GM12878 (cell line): ENCODE measurements at regions not wholly inside any gene's neighbourhood (a gene's known extent, or its start where the extent isn't known, plus 50 kb on each side); places are given as distances from the start of the nearest gene placed in this dataset.

Experiments used
- ATAC-seq: fragments of 200-7000 bp; cut with Tn5 transposase; 3 replicates; pipeline ENCODE4 v1.9.1; 2020; ENCODE audit warnings: mild to moderate bottlenecking, moderate library complexity
- BruUV-seq: library from RNA; stranded (reverse); fragments of 400-500 nt; replicated peaks from 2 replicates; lab custom pipeline; 2021; lab: Mats Ljungman, UMichigan
- CTCF ChIA-PET: fragments of 300-600 bp; sonication (Branson Sonifier 250); formaldehyde crosslinking; extraction: SDS; loops from one replicate; lab custom pipeline; 2021; ENCODE audit warnings: inconsistent platforms; lab: Yijun Ruan, JAX
- POLR2A ChIA-PET: fragments of 350-600 bp; formaldehyde crosslinking; extraction: SDS; loops from one replicate; lab custom pipeline; 2021; ENCODE audit warnings: inconsistent platforms; lab: Charles Lee
- RAD21 ChIA-PET: fragments of 300-600 bp; sonication (Branson Sonifier 250); formaldehyde crosslinking; loops from one replicate; lab custom pipeline; 2023; ENCODE audit warnings: antibody characterized with exemption; ENCODE audit not compliant: unreplicated experiment; lab: Charles Lee
- SMC1A ChIA-PET: fragments of 300-600 bp; sonication (Branson Sonifier 250); formaldehyde crosslinking; loops from one replicate; lab custom pipeline; 2023; ENCODE audit not compliant: unreplicated experiment, uncharacterized antibody; lab: Charles Lee
- DNase-seq: peaks from one replicate; pipeline ENCODE4 v3.0.0-alpha.2; 2011; ENCODE audit warnings: low read depth, low spot score
- FAIRE-seq: peaks from 3 replicates; lab custom pipeline; 2011; peaks lifted over from hg19 to GRCh38; lab: Jason Lieb, UNC
- H2AFZ ChIP-seq: 2 replicates; pipeline ENCODE4 v1.6.0; 2011; ENCODE audit warnings: low read depth, low read length, control low read depth; ENCODE audit not compliant: control insufficient read depth
- H3K27ac ChIP-seq: 2 replicates; pipeline ENCODE4 v1.5.1; 2011; ENCODE audit warnings: control low read depth; ENCODE audit not compliant: control insufficient read depth, insufficient read depth
- H3K27me3 ChIP-seq, 2 experiments: replicated peaks in 1 of 2; 2 replicates each; pipeline versions ENCODE4 v1.6.0 to v1.6.1; 2011; ENCODE audit warnings: low read length in 1 of 2; ENCODE audit not compliant: control insufficient read depth in 2 of 2, insufficient read depth in 2 of 2
- H3K36me3 ChIP-seq, 2 experiments: 2 replicates each; pipeline ENCODE4 v1.5.1; 2011; ENCODE audit warnings: low read length in 1 of 2; ENCODE audit not compliant: control insufficient read depth in 2 of 2, insufficient read depth in 2 of 2
- H3K4me1 ChIP-seq: 2 replicates; pipeline ENCODE4 v1.6.1; 2011; ENCODE audit warnings: mild to moderate bottlenecking, low read length, moderate library complexity, mixed read lengths; ENCODE audit not compliant: control insufficient read depth, insufficient read depth
- H3K4me2 ChIP-seq: 2 replicates; pipeline ENCODE4 v1.6.0; 2011; ENCODE audit warnings: control low read depth; ENCODE audit not compliant: control insufficient read depth, insufficient read depth
- H3K4me3 ChIP-seq: fragments of 200-600 bp; sonication (generic); 2 replicates; pipeline ENCODE4 v1.5.1; 2016
- H3K79me2 ChIP-seq: 2 replicates; pipeline ENCODE4 v1.6.0; 2011; ENCODE audit warnings: low read length; ENCODE audit not compliant: control insufficient read depth, insufficient read depth
- H3K9ac ChIP-seq: 2 replicates; pipeline ENCODE4 v1.8.0; 2011; ENCODE audit warnings: low read length, control low read depth, mixed read lengths; ENCODE audit not compliant: control insufficient read depth, insufficient read depth
- H3K9me3 ChIP-seq: replicated peaks from 3 replicates; pipeline ENCODE4 v1.5.1; 2011; ENCODE audit warnings: mild to moderate bottlenecking, low read length; ENCODE audit not compliant: control insufficient read depth, insufficient read depth
- H4K20me1 ChIP-seq: 2 replicates; pipeline ENCODE4 v1.6.0; 2011; ENCODE audit not compliant: control insufficient read depth, insufficient read depth
- CHD4 ChIP-seq: fragments of 200-600 bp; sonication (generic); IDR thresholded peaks from 2 replicates; pipeline ENCODE4 v1.6.1; 2016; ENCODE audit warnings: mild to moderate bottlenecking
- CTCF ChIP-seq, 3 experiments: IDR thresholded peaks in 2 of 3; conservative IDR thresholded peaks in 1 of 3; 2 replicates each; pipeline ENCODE4 v1.5.1; 2011; ENCODE audit warnings: low read depth in 3 of 3, low read length in 3 of 3, mild to moderate bottlenecking in 3 of 3, control low read depth in 2 of 3, moderate library complexity in 2 of 3, inconsistent platforms in 1 of 3, mixed read lengths in 1 of 3; ENCODE audit not compliant: control insufficient read depth in 2 of 3, insufficient read depth in 1 of 3; ENCODE audit errors: extremely low read depth in 1 of 3
- E4F1 ChIP-seq: fragments of 450-650 bp; IDR thresholded peaks from 2 replicates; pipeline ENCODE4 v1.6.1; 2018; ENCODE audit warnings: borderline replicate concordance, mild to moderate bottlenecking; ENCODE audit not compliant: partially characterized antibody
- ESRRA ChIP-seq: IDR thresholded peaks from 2 replicates; pipeline ENCODE4 v1.6.1; 2012; ENCODE audit warnings: mild to moderate bottlenecking, low read length, improper control_type of control experiment
- FOS ChIP-seq: IDR thresholded peaks from 3 replicates; pipeline ENCODE4 v1.6.1; 2011; ENCODE audit warnings: borderline replicate concordance; ENCODE audit not compliant: insufficient read length; ENCODE audit errors: extremely low read depth
- HDGF ChIP-seq: fragments of 450-650 bp; IDR thresholded peaks from 2 replicates; pipeline ENCODE4 v1.6.1; 2016; ENCODE audit warnings: antibody characterized with exemption
- RAD21 ChIP-seq: IDR thresholded peaks from 2 replicates; pipeline ENCODE4 v1.6.1; 2011; ENCODE audit warnings: mild to moderate bottlenecking, low read depth, low read length, moderate library complexity; ENCODE audit not compliant: insufficient read depth
- SP1 ChIP-seq: IDR thresholded peaks from one replicate; pipeline ENCODE4 v1.6.1; 2011; ENCODE audit warnings: low read depth, low read length
- TCF7 ChIP-seq: IDR thresholded peaks from 2 replicates; pipeline ENCODE4 v1.6.1; 2014; ENCODE audit warnings: antibody characterized with exemption, borderline replicate concordance
- YY1 ChIP-seq: IDR thresholded peaks from 2 replicates; pipeline ENCODE4 v1.6.1; 2011; ENCODE audit warnings: low read depth, mild to moderate bottlenecking, low read length
- ZBTB40 ChIP-seq: fragments of 450-650 bp; IDR thresholded peaks from 2 replicates; pipeline ENCODE4 v1.6.1; 2016; ENCODE audit warnings: mild to moderate bottlenecking, moderate library complexity, borderline replicate concordance
- ZNF217 ChIP-seq: fragments of 450-650 bp; IDR thresholded peaks from 2 replicates; pipeline ENCODE4 v1.6.1; 2017; ENCODE audit warnings: antibody characterized with exemption, mild to moderate bottlenecking
- ZNF622 ChIP-seq: fragments of 450-650 bp; IDR thresholded peaks from 2 replicates; pipeline ENCODE4 v1.6.1; 2017; ENCODE audit warnings: mild to moderate bottlenecking, inconsistent platforms
- WGBS: methylation state at CpG from one replicate; pipeline ENCODE4 v1.1.6; 2016; ENCODE audit warnings: low lambda C conversion rate; ENCODE audit not compliant: insufficient replicate concordance, insufficient coverage; ENCODE audit errors: missing lambda C conversion rate; 5-methylcytosine and 5-hydroxymethylcytosine counted together
- in situ Hi-C: fragments of 300-500 bp; cut with MboI; formaldehyde crosslinking; loops from 9 replicates; pipeline ENCODE4 v1.14.3; 2018; ENCODE audit warnings: mixed read lengths
- intact Hi-C: fragments of 100-400 bp; cut with micrococcal nuclease; formaldehyde crosslinking; loops from one replicate; pipeline ENCODE4 v1.14.2; 2022; ENCODE audit not compliant: unreplicated experiment
- TF ChIP-seq, protein P1 (sequence below): fragments of 150-350 bp; IDR thresholded peaks from 2 replicates; pipeline ENCODE4 v1.6.1; 2014; ENCODE audit warnings: mild to moderate bottlenecking, low read depth, low read length

DNA sequence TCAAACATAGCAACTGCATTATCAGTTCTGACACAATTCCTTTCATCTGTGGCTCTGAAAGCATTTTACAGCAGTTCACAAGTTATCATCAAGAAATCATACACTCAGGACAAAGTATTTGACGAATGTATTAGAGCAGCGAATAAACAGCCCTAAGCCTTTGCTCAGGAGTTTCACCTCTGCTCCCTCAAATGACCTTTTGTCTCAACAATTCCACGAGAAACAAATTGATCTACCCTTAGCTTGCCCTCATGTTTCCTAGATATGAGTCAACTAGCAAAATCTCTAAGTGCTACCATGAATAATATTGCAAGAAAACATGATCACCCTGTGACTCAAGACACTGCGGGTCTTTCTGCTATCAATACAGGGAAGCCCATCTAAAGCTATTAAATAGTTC is 396.1 kb downstream of the EFNB2 start:
- SMC1A ChIA-PET: no interaction called here
- Histone ChIP-seq H3K9ac (no peak overlapping the region), H3K4me2 (no peak overlapping the region), H3K27me3 (no peaks in the 10 kb centered on the region), H3K36me3 (no peaks in the 10 kb centered on the region), H3K4me1 (no peaks in the 10 kb centered on the region), H3K79me2 (no peaks in the 10 kb centered on the region), H3K27ac (no peak overlapping the region), H3K4me3 (no peak overlapping the region), H2AFZ (no peak overlapping the region), H4K20me1 (no peaks in the 10 kb centered on the region), H3K9me3 (no peaks in the 10 kb centered on the region)
- no peak for FAIRE-seq
- no TSS peak for BruUV-seq
- no peak for DNase-seq
- POLR2A ChIA-PET: no interaction called here
- ATAC-seq: no peak
- in situ Hi-C loops (no loop called here), intact Hi-C loops (no loop called here)
- CTCF ChIA-PET: no interaction called here
- RAD21 ChIA-PET: no interaction called here
- WGBS: 38% methylated on average over 4 of the region's 4 CpGs
- no peak for TF ChIP-seq ESRRA
- TF ChIP-seq HDGF: no peak
- TF ChIP-seq ZBTB40: no peak
- TF ChIP-seq SP1: no peak
- TF ChIP-seq, protein P1, sequence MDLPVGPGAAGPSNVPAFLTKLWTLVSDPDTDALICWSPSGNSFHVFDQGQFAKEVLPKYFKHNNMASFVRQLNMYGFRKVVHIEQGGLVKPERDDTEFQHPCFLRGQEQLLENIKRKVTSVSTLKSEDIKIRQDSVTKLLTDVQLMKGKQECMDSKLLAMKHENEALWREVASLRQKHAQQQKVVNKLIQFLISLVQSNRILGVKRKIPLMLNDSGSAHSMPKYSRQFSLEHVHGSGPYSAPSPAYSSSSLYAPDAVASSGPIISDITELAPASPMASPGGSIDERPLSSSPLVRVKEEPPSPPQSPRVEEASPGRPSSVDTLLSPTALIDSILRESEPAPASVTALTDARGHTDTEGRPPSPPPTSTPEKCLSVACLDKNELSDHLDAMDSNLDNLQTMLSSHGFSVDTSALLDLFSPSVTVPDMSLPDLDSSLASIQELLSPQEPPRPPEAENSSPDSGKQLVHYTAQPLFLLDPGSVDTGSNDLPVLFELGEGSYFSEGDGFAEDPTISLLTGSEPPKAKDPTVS: no peak
- TF ChIP-seq E4F1: no peak
- no peak for TF ChIP-seq RAD21
- no peak for TF ChIP-seq CHD4
- TF ChIP-seq ZNF622: no peak
- TF ChIP-seq CTCF (IDR thresholded peaks at IDR 0.05 in 2 of 3, conservative IDR thresholded peaks at IDR 0.05 in 1 of 3; ENCODE audit: control insufficient read depth in 2 of 3, extremely low read depth in 1 of 3, insufficient read depth in 1 of 3, low read depth in 3 of 3, low read length in 3 of 3): no peak
- TF ChIP-seq ZNF217: no peak
- no peak for TF ChIP-seq YY1
- TF ChIP-seq TCF7: no peak
- no peak for TF ChIP-seq FOS
